NCI-H2171 treated with DMSO at 0.1 percent for 48 hours (cell line): ENCODE measurements at regions not wholly inside any gene's neighbourhood (a gene's known extent, or its start where the extent isn't known, plus 50 kb on each side); places are given as distances from the start of the nearest gene placed in this dataset.
"Not testable (repeated sequence)": the region's sequence is repeated elsewhere in the genome, so short reads cannot be mapped to it uniquely, and the experiment has no call there.

Experiments used
- DNase-seq: peaks from one replicate; lab custom pipeline; 2025; lab: John Stamatoyannopoulos, UW

- DNase-seq, result no peak
Observed at GRCh38 chr16:5979905-5980550, 882.4 kb upstream of the EEF2KMT start.

GRCh38 chr16:5977329-5977728 lies 879.7 kb upstream of the EEF2KMT start:
- DNase-seq, result no peak

GRCh38 chr16:5972747-5973146 lies 875.2 kb upstream of the EEF2KMT start:
- no peak for DNase-seq

- no peak for DNase-seq
Observed at GRCh38 chr16:5971924-5972323, 874.3 kb upstream of the EEF2KMT start.

GRCh38 chr16:5971106-5971505 lies 873.5 kb upstream of the EEF2KMT start:
- no peak for DNase-seq

GRCh38 chr16:5966004-5966403 lies 868.4 kb upstream of the EEF2KMT start:
- no peak for DNase-seq

GRCh38 chr16:5965321-5965720 lies 867.7 kb upstream of the EEF2KMT start:
- no peak for DNase-seq

- DNase-seq, result no peak
Observed at GRCh38 chr16:5951486-5951885, 853.9 kb upstream of the EEF2KMT start.

GRCh38 chr16:5944971-5945370 lies 847.4 kb upstream of the EEF2KMT start:
- no peak for DNase-seq

GRCh38 chr16:5938607-5939006 lies 841.0 kb upstream of the EEF2KMT start:
- no peak for DNase-seq

GRCh38 chr16:5932906-5933305 lies 835.3 kb upstream of the EEF2KMT start:
- DNase-seq, result no peak

- no peak for DNase-seq
Observed at GRCh38 chr16:5928476-5929065, 831.0 kb upstream of the EEF2KMT start.

GRCh38 chr16:5925850-5926249 lies 828.3 kb upstream of the EEF2KMT start:
- no peak for DNase-seq

- DNase-seq, result no peak
Observed at GRCh38 chr16:5922686-5923085, 825.1 kb upstream of the EEF2KMT start.

GRCh38 chr16:5918567-5919130 lies 821.1 kb upstream of the EEF2KMT start:
- no peak for DNase-seq

- no peak for DNase-seq
Observed at GRCh38 chr16:5917436-5918195, 820.0 kb upstream of the EEF2KMT start.

- no peak for DNase-seq
Observed at GRCh38 chr16:5916711-5917191, 819.2 kb upstream of the EEF2KMT start.

GRCh38 chr16:5911241-5911640 lies 813.6 kb upstream of the EEF2KMT start:
- no peak for DNase-seq

- DNase-seq, result not testable (repeated sequence)
Observed at GRCh38 chr16:5909556-5909955, 812.0 kb upstream of the EEF2KMT start.

GRCh38 chr16:5907544-5907943 lies 809.9 kb upstream of the EEF2KMT start:
- no peak for DNase-seq

GRCh38 chr16:5906351-5906750 lies 808.8 kb upstream of the EEF2KMT start:
- no peak for DNase-seq

- DNase-seq, result no peak
Observed at GRCh38 chr16:5905935-5906334, 808.3 kb upstream of the EEF2KMT start.

GRCh38 chr16:5903832-5904231 lies 806.2 kb upstream of the EEF2KMT start:
- no peak for DNase-seq
